ENCODE measurements at regions not wholly inside any gene's neighbourhood (a gene's known extent, or its start where the extent isn't known, plus 50 kb on each side); places are given as distances from the start of the nearest gene placed in this dataset.

DNA sequence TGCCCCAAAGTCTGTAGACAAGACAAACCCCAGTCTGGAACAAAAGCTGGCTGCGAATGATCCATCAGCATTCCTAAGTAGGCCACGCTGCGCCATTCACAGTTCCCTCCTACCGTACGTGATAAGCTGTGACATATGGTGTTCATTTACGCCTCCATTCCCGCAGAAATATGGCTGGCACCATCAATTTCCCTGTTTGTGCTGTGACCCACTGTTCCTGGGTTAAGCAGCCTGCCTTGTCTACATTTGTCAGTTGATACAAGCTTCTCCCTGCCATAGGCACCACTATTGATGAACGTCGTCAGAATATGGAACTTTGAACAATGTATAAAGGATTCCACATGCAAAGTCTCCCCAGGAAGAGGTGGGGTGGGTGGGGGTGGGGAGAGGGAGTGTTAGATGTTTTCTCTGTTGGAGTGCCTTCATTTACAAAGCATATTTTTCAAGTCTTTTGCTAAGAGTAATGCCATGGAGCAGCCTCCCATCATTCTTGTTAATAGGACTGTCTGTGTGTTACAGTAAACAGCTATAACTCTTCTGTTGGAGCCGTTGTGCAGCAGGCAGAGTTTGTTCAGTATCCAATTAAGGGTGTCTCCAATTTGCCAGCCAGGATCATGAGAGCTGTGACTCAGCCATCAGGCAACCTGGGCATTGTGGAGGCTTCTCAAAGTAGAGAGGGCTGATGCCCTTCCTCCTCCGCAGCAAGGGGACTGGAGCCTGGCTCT is 294.6 kb downstream of the TMEM114 start:
- ChIA-PET POLR2A (no interaction called here), CTCF (no interaction called here)

DNA sequence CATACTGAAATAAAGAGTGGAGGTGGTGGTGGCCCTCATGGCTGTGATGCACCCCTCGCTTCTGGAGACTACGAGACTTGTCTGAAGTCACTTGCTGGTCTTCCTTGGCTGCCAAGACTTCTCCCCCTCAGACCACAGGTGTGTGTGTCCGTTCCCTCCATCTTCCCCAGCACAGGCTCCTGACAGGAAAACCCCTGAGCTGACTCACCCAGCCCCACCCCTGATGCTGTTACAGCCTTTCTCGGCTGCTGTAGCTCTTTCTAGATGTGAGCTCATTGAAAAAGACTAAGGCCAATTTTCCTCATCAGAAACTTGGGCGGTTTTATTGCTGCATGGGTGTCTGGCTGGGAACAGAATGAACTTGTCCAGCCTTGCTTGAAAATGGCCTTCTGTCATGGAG is 296.9 kb downstream of the TMEM114 start:
- no peak for TF ChIP-seq CTCF (IDR thresholded peaks at IDR 0.05; ENCODE audit: control extremely low read depth, extremely low read depth, low read depth, missing control alignments)
- CTCF ChIA-PET = no interaction called here
- POLR2A ChIA-PET = no interaction called here
- DNase-seq (ENCODE audit: extremely low spot score) = no peak

More for the DNA sequence above, 294.6 kb downstream of the TMEM114 start:
- TF ChIP-seq CTCF (IDR thresholded peaks at IDR 0.05; ENCODE audit: control extremely low read depth, extremely low read depth, low read depth, missing control alignments) = no peak
- no peak for DNase-seq (ENCODE audit: extremely low spot score)

GRCh38 chr16:8292271-8292670 is 298.0 kb downstream of the TMEM114 start:
- ChIA-PET CTCF (no interaction called here), POLR2A (no interaction called here)
- no peak for DNase-seq (ENCODE audit: extremely low spot score)
- TF ChIP-seq CTCF (IDR thresholded peaks at IDR 0.05; ENCODE audit: control extremely low read depth, extremely low read depth, low read depth, missing control alignments) = no peak

GRCh38 chr16:8286348-8286747 is 304.0 kb downstream of the TMEM114 start:
- CTCF ChIA-PET = no interaction called here
- TF ChIP-seq CTCF (IDR thresholded peaks at IDR 0.05; ENCODE audit: control extremely low read depth, extremely low read depth, low read depth, missing control alignments) = no peak
- POLR2A ChIA-PET = no interaction called here

DNA sequence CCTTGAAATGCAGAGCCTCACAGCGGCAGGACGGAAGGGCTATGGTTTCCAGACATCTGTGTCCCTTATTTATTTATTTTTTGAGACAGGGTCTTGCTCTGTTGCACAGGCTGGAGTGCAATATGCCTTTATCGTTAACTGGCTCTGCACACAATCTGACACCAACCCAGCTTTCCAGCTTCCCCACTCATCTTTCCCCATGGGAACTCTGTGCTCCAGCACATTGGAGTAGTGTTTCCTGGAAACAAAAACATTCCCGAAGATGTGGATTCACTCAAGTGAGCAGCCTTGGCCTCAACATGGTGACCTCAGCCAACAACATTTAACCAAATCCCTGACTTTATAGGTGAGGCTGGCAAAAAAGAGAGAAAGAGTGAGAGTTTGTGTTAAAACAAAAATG is 307.1 kb downstream of the TMEM114 start:
- ChIA-PET POLR2A (no interaction called here), CTCF (no interaction called here)
- no peak for TF ChIP-seq CTCF (IDR thresholded peaks at IDR 0.05; ENCODE audit: control extremely low read depth, extremely low read depth, low read depth, missing control alignments)
- no peak for DNase-seq (ENCODE audit: extremely low spot score)

More at GRCh38 chr16:8286348-8286747, 304.0 kb downstream of the TMEM114 start:
- no peak for DNase-seq (ENCODE audit: extremely low spot score)

- no peak for DNase-seq (ENCODE audit: extremely low spot score)
- CTCF ChIA-PET = no interaction called here
- no peak for TF ChIP-seq CTCF (IDR thresholded peaks at IDR 0.05; ENCODE audit: control extremely low read depth, extremely low read depth, low read depth, missing control alignments)
- POLR2A ChIA-PET = no interaction called here
These were observed 312.2 kb downstream of the TMEM114 start for GRCh38 chr16:8278031-8278580.
